GM12864 (cell line): ENCODE measurements at regions not wholly inside any gene's neighbourhood (a gene's known extent, or its start where the extent isn't known, plus 50 kb on each side); places are given as distances from the start of the nearest gene placed in this dataset.

ENCODE experiments used
- DNase-seq: peaks from one replicate; pipeline ENCODE4 v3.0.0-alpha.2; 2011; ENCODE audit warnings: low read depth
- H3K4me3 ChIP-seq: 2 replicates; pipeline ENCODE4 v1.5.1; 2011; ENCODE audit warnings: mild to moderate bottlenecking, low read depth, low read length, control low read depth
- CTCF ChIP-seq: IDR thresholded peaks from 2 replicates; pipeline ENCODE4 v1.5.1; 2011; ENCODE audit warnings: low read depth, mild to moderate bottlenecking, moderate library complexity, low read length, control low read depth, inconsistent platforms; ENCODE audit errors: missing control alignments

GRCh38 chr1:50268049-50268448 lies 155.2 kb downstream of the DMRTA2 start:
- TF ChIP-seq CTCF, result no peak
- DNase-seq, result no peak
- H3K4me3 ChIP-seq, result no peak overlapping the region

GRCh38 chr1:50266509-50266908 lies 156.7 kb downstream of the DMRTA2 start:
- TF ChIP-seq CTCF, result no peak

GRCh38 chr1:50265790-50266314 lies 157.1 kb downstream of the ELAVL4 start:
- DNase-seq, result no peak
- H3K4me3 ChIP-seq, result no peak overlapping the region
- TF ChIP-seq CTCF, result no peak

More at GRCh38 chr1:50266509-50266908, 156.7 kb downstream of the DMRTA2 start:
- H3K4me3 ChIP-seq, result no peak overlapping the region
- DNase-seq, result no peak

GRCh38 chr1:50264590-50264989 lies 155.9 kb downstream of the ELAVL4 start:
- DNase-seq, result no peak
- TF ChIP-seq CTCF, result no peak
- H3K4me3 ChIP-seq, result no peak overlapping the region

- H3K4me3 ChIP-seq, result no peak overlapping the region
- no peak for TF ChIP-seq CTCF
These were observed 153.7 kb downstream of the ELAVL4 start for GRCh38 chr1:50262436-50262835.

GRCh38 chr1:50261951-50262350 lies 153.2 kb downstream of the ELAVL4 start:
- TF ChIP-seq CTCF, result no peak
- no peak for DNase-seq
- no peak overlapping the region for H3K4me3 ChIP-seq

More at GRCh38 chr1:50262436-50262835, 153.7 kb downstream of the ELAVL4 start:
- no peak for DNase-seq

- TF ChIP-seq CTCF, result no peak
- no peak overlapping the region for H3K4me3 ChIP-seq
- DNase-seq, result no peak
These were observed 149.4 kb downstream of the ELAVL4 start for GRCh38 chr1:50257940-50258685.
